Activated CD4-positive, alpha-beta T cell treated with anti-CD3 and anti-CD28 coated beads for 24 hours (primary cell): ENCODE measurements at regions not wholly inside any gene's neighbourhood (a gene's known extent, or its start where the extent isn't known, plus 50 kb on each side); places are given as distances from the start of the nearest gene placed in this dataset.
"Not testable (repeated sequence)": the region's sequence is repeated elsewhere in the genome, so short reads cannot be mapped to it uniquely, and the experiment has no call there.

Source experiments
- DNase-seq, 2 donors: peaks; one replicate each; pipeline ENCODE4 v3.0.0-alpha.2; 2020; ENCODE audit warnings: low read depth in 2 of 2

DNA sequence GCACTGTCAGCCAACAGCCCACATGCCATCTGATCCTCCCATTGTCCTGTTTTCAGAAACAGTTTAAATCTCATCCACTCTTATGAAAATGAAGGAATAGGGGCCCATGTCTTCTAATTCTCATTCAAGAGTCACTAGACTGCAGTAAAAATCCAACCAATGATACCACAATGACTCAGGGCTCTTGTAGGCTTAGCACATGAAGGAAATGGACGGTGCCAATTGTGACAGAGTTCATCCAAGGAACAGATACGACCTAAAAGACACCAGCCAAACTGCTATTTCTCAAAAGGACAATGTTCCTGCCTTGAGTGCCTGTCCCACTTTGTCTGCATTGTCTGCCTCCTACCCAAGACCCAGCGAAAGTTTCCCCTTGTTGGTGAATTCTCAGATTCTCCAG lies 204.8 kb upstream of the COX10 start:
- no peak for DNase-seq

DNA sequence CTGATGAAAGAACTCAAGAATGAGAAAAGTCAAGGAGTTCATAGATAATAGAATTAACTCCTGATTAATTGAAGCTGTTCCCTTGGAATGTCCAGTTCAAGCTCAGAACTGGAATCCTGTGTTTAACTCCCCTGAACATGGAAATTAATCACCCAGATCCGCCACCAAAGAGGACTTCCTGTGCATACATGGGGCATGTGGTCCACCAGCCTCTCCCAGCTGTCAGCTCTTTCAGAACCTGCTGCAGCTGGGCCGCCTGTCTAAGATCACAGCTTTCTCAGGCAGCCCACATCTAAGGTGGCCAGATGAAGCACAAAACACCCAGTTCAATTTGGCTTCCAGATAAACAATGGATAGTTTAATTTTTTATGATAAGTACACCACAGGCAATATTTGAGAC lies 203.7 kb upstream of the COX10 start:
- no peak for DNase-seq

DNA sequence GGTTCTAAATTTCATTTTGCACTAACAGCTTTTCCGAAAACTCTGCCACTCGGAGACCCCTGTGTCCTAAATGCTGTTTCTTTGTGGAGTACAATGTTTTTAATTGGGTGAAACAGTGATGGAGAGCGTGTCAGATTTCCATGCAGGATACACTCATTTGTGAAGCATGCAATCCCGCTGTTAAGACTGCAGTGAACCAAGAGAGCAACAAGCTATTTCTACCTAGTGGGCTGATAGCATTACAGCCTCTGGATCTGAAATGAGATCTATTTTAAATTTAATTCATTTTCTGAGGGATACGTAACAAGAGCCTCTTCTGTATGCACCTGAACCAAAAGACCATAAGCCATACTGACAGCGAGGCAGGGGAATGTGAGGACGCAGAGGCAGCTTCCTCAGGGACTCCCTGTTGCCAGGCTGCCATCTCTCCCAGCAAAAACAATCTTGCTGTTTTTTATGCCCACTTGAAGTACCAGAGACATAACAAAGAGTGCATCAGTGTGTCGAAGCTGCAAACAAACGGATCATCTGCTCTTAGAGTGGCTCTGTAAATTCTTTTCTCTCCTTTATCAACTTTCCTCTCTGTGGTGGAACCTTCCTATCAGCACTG lies 199.9 kb upstream of the COX10 start:
- no peak for DNase-seq

DNA sequence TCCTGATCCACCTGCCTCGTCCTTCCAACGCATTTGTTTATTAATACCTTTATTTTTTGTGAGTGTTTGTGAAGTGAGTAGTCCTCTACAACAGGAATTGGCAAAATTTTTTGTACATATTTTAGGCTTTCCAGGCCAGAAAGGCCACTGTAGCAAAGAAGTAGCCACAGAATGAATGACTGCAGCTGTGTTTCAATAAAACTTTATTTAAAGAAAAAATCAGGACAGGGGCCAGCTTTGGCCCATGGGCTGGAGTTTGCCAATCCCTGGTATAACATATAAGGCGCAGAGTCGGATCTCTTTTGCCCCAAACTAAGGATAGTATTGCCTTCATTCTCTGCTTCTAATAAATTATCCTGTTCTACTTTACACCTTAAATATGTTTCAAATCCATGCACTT lies 198.0 kb upstream of the COX10 start:
- DNase-seq, result no peak

- DNase-seq, result no peak
Measured at GRCh38 chr17:13874134-13874533, 195.2 kb upstream of the COX10 start.

DNA sequence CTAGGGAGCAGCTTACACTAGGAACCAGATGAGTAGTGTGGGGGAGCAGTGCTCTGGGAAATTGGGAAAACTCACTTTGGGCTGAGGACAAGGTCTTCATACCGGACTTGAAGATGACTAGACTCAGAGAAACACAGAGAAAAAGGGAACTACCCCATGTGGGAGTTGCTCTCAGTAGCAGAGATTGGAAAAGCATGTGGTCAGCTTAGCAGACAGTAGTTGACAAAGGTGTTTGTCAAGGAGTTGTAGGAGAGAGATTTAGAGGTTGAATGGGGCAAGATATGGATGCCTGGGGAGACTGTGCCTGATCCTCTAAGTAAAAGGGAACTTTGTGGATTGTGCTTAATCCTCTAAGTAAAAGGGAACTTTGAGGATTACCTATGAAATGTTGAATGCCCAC lies 194.5 kb upstream of the COX10 start:
- no peak for DNase-seq

DNA sequence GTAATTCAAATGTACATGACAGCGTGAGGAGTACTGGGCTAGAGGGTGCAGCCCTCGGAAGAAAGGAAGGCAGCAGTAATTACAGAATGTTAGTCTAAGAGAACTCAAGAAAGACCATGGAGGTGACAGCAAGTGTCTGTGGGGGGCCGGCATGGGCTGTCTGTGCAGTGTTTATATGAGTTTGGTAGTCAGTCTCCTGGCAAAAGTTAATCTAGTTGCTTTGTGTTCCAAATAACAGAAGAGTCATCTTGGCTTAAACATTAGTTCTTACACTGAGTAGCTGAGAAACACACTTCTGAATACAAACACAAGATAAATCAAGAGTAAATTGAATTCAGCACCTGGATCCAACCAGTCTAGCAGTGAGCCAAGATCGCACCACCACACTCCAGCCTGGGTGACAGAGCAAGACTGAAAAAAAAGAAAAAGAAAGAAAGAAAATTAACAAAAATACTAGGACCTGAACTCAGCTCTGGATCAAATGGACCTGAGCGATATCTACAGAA lies 189.3 kb upstream of the COX10 start:
- DNase-seq, result no peak

- DNase-seq, result no peak
Measured at GRCh38 chr17:13883659-13884058, 185.6 kb upstream of the COX10 start.

DNA sequence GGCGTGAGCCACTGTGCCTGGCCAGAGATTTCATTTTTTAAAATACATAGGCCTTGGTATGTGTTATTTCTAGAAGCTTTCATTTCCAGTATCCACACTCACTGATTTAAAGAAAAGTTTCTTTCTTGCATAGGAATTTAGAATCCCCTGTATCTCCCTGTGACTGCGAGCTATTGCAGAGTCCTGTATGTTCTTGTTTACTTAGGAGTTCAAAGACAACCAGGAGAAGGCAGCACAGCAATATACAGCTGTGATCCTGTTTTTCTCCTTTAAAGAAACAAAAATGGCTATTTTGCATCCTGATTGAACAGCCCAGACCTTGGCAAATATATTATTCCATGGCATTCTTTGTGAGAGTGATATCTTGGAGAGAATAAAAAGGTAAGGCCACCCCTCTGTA lies 185.0 kb upstream of the COX10 start:
- DNase-seq, result no peak

GRCh38 chr17:13885550-13885949 lies 183.8 kb upstream of the COX10 start:
- DNase-seq, result no peak

GRCh38 chr17:13885953-13886889 lies 183.1 kb upstream of the COX10 start:
- DNase-seq, result no peak

DNA sequence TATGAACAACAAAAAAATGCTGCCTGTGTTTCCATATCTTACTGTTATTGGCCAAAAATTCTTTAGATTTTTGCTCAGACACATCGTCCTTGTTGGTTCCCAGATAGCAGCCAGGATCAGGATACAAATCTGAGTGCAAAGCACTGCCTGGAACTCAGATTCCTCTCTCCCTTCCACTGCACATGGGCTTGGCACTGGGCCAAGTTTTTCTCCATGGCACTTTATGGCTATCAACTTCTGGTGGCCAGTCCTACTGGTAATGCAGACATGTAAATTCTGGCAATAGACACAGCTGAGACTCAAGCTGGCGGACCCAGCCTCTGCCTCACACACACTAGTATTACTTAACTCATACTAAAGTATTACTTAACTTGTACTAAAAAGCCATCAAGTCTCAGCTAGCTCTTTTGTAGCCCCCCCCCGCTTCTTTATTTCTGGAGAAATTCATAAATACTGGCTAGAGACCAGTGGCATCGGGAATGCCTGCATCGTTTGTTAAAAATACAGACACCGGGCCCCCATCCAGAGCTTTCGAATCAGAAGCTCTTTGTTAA lies 181.2 kb upstream of the COX10 start:
- no peak for DNase-seq

GRCh38 chr17:13908971-13909370 lies 160.3 kb upstream of the COX10 start:
- DNase-seq, result not testable (repeated sequence)

DNA sequence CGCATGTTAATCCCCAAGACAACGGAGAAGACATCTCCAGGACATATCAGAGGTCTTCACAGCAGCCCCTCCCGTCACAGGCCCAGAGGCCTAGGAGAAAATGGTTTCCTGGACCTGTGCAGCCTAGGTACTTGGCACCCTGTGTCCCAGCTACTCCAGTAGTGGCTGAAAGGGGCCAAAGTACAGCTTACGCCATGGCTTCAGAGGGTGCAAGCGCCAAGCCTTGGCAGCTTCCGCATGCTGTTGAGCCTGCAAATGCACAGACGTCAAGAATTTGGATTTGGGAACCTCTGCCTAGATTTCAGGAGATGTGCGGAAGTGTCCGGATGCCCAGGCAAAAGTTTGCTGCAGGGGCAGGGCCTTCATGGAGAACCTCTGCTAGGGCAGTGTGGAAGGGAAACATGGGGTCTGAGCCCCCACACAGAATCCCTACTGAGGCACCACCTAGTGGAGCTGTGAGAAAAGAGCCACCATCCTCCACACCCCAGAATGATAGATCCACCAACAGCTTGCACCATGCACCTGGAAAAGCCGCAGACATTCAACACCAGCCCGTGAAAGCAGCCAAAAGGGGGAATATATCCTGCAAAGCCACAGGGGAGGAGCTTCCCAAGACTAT lies 159.3 kb upstream of the COX10 start:
- no peak for DNase-seq

DNA sequence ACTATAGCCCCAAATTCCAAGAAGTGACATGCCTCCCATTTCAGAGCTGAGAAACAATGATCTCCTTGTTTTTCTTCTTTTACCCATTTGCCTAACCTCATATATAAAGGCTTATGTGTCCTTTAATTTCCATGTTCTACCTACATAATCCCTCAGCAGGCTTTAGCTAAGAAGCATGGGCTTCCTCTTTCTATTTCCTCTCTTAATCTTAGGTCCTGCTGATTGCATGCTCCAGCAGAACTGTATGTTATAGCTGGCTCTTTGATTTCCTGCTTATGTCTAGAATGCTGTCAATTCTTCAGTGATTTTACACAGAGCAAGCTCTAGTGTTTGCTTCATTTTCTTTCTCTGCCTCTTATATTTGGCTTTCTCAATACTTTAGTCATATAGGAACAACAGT lies 151.7 kb upstream of the COX10 start:
- no peak for DNase-seq

DNA sequence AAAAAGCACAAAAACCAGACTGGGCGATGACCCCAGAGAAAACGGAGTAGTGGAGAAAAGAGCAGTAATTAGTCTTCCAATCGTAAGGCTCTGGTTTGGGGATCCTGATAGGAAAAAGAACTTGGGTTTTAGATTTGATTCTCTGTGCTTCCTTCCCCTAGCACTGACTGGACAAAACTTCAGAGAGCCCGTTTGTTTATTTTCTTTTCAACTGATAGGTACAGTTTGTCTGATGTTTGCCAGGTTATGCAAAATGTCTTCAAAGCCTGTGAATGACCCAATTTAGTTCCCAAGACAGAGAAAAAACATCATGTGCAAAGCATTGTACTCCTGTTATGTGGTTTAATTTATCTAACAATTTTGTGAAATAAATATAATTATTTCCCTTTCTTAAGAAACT lies 151.1 kb upstream of the COX10 start:
- DNase-seq, result no peak

- no peak for DNase-seq
Measured at GRCh38 chr17:13919818-13920217, 149.5 kb upstream of the COX10 start.

DNA sequence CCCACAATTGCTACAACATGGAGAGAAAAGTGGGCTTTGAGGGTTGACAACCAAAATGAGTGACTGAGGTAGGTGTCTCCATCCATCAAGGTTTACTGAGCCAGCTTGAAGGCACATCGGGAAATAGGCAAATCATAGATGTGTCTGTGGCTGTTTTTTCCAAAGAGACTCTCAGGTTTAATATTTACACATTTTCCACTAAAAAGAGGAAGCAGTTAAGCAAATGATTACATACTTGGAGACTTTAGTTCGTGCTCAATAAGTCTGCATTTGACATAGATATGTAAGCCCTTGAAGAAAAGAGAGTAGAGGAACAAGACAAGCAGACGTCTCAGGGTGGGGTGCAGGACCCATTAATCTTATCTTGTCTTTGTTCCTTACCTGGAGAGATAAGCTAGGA lies 148.9 kb upstream of the COX10 start:
- no peak for DNase-seq

DNA sequence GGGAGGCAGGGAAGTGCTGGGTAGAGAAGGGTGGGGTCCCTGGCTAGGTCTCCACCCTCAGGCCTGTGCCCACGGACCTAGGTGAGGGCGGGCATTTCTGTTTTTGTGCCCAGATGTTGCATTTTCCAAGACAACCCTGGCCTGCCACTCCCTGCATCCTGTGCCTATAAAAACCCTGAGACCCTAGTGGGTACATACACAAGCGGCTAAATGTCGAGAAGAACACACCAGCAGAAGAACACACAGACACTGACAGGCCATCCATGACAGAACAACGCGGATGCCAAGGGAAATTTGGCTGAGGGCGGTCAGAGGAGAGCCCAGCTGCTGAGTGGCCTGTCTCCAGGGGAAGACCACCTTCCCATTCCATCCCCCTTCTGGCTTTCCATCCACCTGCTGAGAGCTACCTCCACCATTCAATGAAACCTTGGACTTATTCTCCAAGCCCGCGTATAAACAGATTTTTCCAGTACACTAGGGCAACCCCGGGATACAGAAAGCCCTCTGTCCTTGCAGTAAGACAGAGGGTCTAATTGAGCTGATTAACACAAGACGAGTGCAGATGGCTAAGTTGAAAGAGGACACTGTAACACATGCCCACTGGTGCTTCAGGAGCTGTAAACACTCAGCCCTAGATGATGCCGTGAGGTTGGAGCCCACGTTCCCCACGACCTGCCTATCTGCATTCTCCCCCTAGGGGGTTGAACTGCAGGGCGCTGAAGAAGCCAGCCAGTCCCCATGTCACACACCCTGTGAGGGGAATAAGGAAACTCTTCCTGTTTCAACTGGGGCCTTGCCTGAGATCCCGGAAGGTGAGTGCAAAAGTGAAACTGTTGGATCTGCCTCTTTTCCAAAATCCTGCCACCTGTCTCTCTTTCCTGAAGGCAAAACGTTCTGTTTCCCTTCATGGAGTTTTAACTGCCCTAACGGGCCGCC lies 147.2 kb upstream of the COX10 start:
- no peak for DNase-seq

DNA sequence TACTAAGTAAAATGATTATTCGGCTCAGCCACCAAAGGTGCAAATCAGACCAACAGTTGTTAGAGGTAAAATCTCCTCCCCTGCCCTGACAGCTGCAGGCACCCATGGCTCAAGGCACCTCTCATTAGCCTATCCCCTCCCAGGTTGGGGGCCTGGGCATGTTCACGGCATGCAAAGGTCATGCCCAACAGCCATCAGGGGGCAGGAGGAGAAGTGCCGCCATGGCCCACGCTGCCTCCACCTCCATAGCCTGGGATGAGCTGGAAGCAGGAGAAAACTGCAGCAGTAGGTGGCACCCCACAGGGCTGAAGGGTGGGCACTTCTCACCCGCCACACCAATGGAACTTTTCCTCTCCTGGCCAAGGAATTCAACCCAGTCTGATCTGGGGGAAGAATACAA lies 146.4 kb upstream of the COX10 start:
- DNase-seq, result no peak

DNA sequence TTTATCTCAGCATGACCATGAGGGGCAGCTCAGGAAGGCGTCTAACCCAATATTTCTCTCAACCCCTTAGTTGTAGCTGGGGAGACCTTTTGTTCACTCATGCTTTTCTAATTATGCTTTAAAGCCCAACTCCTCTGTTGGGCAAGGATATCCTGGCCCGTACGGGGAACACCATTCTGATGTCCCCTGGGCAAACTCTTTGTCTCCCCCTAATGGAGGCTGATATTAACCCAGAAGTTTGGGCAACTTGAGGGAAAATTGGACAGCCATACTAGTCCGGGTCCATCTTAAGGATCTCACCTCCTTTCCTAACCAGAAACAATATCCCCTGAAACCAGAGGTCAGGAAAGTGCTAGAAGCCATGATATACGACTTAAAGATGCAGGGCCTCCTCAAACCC lies 143.7 kb upstream of the COX10 start:
- DNase-seq, result no peak
